ENCODE measurements at regions not wholly inside any gene's neighbourhood (a gene's known extent, or its start where the extent isn't known, plus 50 kb on each side); places are given as distances from the start of the nearest gene placed in this dataset.

DNA sequence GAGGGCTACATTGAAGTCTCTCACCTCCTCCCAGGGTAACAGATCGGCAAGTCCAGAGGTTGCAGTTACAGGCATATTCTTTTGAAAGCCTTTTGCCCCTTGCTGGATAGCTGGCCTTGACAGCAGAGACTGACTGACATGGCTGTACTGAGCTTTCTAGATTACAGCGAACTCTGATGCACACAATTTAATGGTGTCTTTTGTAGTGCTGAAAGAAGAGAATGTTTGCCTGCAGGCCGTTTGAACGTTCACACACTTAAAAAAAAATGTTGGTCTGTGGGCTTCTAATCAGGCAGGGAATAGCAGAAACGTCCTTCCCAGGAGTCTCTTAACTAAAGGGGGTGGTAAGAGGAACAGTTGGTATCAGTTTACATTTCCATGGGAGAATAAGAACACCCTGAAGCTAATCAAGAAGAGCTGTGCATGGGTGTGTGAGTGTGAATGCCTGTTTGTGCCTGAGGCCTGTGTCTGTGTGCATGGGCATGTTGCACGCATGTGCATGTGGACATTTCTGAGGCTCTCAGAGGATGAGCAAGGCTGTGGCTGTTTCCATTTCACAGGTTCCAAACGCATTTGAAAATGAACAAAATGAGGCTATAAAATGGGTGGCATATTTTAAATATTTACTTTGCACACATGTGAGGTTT lies 213.9 kb upstream of the SSTR4 start:
- WGBS = 61% methylated on average over 7 of the region's 7 CpGs
- no peak for DNase-seq (ENCODE audit: low spot score)
- Histone ChIP-seq H3K27me3 (ENCODE audit: control insufficient read depth in 4 of 4, insufficient read depth in 4 of 4, low read length in 3 of 4) (no peaks in the 10 kb centered on the region), H3K4me1 (ENCODE audit: control insufficient read depth in 4 of 4, insufficient read depth in 4 of 4, low read length in 3 of 4) (no peaks in the 10 kb centered on the region), H3K9ac (ENCODE audit: low read depth in 1 of 2, low read length in 2 of 2) (no peak overlapping the region), H3K9me3 (ENCODE audit: control insufficient read depth in 4 of 4, low read length in 3 of 4) (no peaks in the 10 kb centered on the region), H3K36me3 (ENCODE audit: control insufficient read depth in 4 of 4, insufficient read depth in 3 of 4, low read depth in 1 of 4, low read length in 3 of 4) (no peaks in the 10 kb centered on the region), H3K27ac (ENCODE audit: low read depth in 1 of 2, low read length in 2 of 2) (no peak overlapping the region), H3K4me3 (ENCODE audit: low read depth in 1 of 3, low read length in 3 of 3) (no peak overlapping the region)
- TF ChIP-seq GABPA (IDR thresholded peaks at IDR 0.05 in 1 of 2, conservative IDR thresholded peaks at IDR 0.05 in 1 of 2) = no peak
- no peak for TF ChIP-seq TAF1 (conservative IDR thresholded peaks at IDR 0.05)
- TF ChIP-seq, protein P1, sequence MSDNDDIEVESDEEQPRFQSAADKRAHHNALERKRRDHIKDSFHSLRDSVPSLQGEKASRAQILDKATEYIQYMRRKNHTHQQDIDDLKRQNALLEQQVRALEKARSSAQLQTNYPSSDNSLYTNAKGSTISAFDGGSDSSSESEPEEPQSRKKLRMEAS (IDR thresholded peaks at IDR 0.05) = no peak
- no peak for TF ChIP-seq YY1 (IDR thresholded peaks at IDR 0.05)
- TF ChIP-seq, protein P2, sequence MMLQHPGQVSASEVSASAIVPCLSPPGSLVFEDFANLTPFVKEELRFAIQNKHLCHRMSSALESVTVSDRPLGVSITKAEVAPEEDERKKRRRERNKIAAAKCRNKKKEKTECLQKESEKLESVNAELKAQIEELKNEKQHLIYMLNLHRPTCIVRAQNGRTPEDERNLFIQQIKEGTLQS (IDR thresholded peaks at IDR 0.05) = no peak
- TF ChIP-seq, protein P3, sequence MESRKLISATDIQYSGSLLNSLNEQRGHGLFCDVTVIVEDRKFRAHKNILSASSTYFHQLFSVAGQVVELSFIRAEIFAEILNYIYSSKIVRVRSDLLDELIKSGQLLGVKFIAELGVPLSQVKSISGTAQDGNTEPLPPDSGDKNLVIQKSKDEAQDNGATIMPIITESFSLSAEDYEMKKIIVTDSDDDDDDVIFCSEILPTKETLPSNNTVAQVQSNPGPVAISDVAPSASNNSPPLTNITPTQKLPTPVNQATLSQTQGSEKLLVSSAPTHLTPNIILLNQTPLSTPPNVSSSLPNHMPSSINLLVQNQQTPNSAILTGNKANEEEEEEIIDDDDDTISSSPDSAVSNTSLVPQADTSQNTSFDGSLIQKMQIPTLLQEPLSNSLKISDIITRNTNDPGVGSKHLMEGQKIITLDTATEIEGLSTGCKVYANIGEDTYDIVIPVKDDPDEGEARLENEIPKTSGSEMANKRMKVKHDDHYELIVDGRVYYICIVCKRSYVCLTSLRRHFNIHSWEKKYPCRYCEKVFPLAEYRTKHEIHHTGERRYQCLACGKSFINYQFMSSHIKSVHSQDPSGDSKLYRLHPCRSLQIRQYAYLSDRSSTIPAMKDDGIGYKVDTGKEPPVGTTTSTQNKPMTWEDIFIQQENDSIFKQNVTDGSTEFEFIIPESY (IDR thresholded peaks at IDR 0.05) = no peak
- TF ChIP-seq SP1 (IDR thresholded peaks at IDR 0.05) = no peak
- TF ChIP-seq NR2F2 (IDR thresholded peaks at IDR 0.05) = no peak
- TF ChIP-seq, protein P4, sequence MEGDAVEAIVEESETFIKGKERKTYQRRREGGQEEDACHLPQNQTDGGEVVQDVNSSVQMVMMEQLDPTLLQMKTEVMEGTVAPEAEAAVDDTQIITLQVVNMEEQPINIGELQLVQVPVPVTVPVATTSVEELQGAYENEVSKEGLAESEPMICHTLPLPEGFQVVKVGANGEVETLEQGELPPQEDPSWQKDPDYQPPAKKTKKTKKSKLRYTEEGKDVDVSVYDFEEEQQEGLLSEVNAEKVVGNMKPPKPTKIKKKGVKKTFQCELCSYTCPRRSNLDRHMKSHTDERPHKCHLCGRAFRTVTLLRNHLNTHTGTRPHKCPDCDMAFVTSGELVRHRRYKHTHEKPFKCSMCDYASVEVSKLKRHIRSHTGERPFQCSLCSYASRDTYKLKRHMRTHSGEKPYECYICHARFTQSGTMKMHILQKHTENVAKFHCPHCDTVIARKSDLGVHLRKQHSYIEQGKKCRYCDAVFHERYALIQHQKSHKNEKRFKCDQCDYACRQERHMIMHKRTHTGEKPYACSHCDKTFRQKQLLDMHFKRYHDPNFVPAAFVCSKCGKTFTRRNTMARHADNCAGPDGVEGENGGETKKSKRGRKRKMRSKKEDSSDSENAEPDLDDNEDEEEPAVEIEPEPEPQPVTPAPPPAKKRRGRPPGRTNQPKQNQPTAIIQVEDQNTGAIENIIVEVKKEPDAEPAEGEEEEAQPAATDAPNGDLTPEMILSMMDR (IDR thresholded peaks at IDR 0.05; ENCODE audit: low read depth, low read length, missing input control) = no peak
- no peak for TF ChIP-seq EGR1 (IDR thresholded peaks at IDR 0.05; ENCODE audit: low read depth in 2 of 2)
- TF ChIP-seq, protein P5, sequence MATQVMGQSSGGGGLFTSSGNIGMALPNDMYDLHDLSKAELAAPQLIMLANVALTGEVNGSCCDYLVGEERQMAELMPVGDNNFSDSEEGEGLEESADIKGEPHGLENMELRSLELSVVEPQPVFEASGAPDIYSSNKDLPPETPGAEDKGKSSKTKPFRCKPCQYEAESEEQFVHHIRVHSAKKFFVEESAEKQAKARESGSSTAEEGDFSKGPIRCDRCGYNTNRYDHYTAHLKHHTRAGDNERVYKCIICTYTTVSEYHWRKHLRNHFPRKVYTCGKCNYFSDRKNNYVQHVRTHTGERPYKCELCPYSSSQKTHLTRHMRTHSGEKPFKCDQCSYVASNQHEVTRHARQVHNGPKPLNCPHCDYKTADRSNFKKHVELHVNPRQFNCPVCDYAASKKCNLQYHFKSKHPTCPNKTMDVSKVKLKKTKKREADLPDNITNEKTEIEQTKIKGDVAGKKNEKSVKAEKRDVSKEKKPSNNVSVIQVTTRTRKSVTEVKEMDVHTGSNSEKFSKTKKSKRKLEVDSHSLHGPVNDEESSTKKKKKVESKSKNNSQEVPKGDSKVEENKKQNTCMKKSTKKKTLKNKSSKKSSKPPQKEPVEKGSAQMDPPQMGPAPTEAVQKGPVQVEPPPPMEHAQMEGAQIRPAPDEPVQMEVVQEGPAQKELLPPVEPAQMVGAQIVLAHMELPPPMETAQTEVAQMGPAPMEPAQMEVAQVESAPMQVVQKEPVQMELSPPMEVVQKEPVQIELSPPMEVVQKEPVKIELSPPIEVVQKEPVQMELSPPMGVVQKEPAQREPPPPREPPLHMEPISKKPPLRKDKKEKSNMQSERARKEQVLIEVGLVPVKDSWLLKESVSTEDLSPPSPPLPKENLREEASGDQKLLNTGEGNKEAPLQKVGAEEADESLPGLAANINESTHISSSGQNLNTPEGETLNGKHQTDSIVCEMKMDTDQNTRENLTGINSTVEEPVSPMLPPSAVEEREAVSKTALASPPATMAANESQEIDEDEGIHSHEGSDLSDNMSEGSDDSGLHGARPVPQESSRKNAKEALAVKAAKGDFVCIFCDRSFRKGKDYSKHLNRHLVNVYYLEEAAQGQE (IDR thresholded peaks at IDR 0.05) = no peak
- TF ChIP-seq JUND (IDR thresholded peaks at IDR 0.05) = no peak
- no peak for TF ChIP-seq HNF4A (conservative IDR thresholded peaks at IDR 0.05)
- no peak for TF ChIP-seq HNF4G (IDR thresholded peaks at IDR 0.05)
- TF ChIP-seq FOXA1 (IDR thresholded peaks at IDR 0.05) = no peak
- TF ChIP-seq RAD21 (IDR thresholded peaks at IDR 0.05) = no peak
- TF ChIP-seq FOXA2 (IDR thresholded peaks at IDR 0.05) = no peak
- TF ChIP-seq RXRA (IDR thresholded peaks at IDR 0.05) = no peak
